MCF 10A (cell line): ENCODE measurements at regions not wholly inside any gene's neighbourhood (a gene's known extent, or its start where the extent isn't known, plus 50 kb on each side); places are given as distances from the start of the nearest gene placed in this dataset.

ENCODE experiments used
- BruUV-seq: library from RNA; stranded (reverse); fragments of 400-500 nt; replicated peaks from 2 replicates; lab custom pipeline; 2021; lab: Mats Ljungman, UMichigan
- CTCF ChIA-PET: fragments of 300-600 bp; sonication (Branson Sonifier 250); formaldehyde crosslinking; extraction: SDS; loops from one replicate; lab custom pipeline; 2021; ENCODE audit warnings: antibody characterized with exemption, inconsistent platforms; lab: Yijun Ruan, JAX
- POLR2A ChIA-PET: fragments of 300-600, 350-650 bp; sonication (Branson Sonifier 250); formaldehyde crosslinking; extraction: SDS; loops from one replicate; lab custom pipeline; 2020; ENCODE audit warnings: antibody characterized with exemption, inconsistent platforms; lab: Yijun Ruan, JAX
- DNase-seq: peaks from one replicate; pipeline ENCODE4 v3.0.0-alpha.2; 2018; ENCODE audit not compliant: unreplicated experiment
- H3K27ac Mint-ChIP-seq: one replicate; pipeline ENCODE4 v1.8.0; 2022; ENCODE audit warnings: mild to moderate bottlenecking, low read depth, mixed read lengths; ENCODE audit not compliant: unreplicated experiment
- H3K27me3 Mint-ChIP-seq: one replicate; pipeline ENCODE4 v1.8.0; 2022; ENCODE audit warnings: mixed read lengths; ENCODE audit not compliant: insufficient read depth, unreplicated experiment
- H3K36me3 Mint-ChIP-seq: one replicate; pipeline ENCODE4 v1.8.0; 2022; ENCODE audit warnings: mild to moderate bottlenecking, moderate library complexity, mixed read lengths; ENCODE audit not compliant: insufficient read depth, unreplicated experiment
- H3K4me1 Mint-ChIP-seq: one replicate; pipeline ENCODE4 v1.8.0; 2022; ENCODE audit warnings: mixed read lengths; ENCODE audit not compliant: insufficient read depth, unreplicated experiment
- H3K4me3 Mint-ChIP-seq: one replicate; pipeline ENCODE4 v1.8.0; 2022; ENCODE audit warnings: mild to moderate bottlenecking, moderate library complexity, mixed read lengths; ENCODE audit not compliant: unreplicated experiment
- H3K9me3 Mint-ChIP-seq: one replicate; pipeline ENCODE4 v1.8.0; 2022; ENCODE audit warnings: mixed read lengths; ENCODE audit not compliant: unreplicated experiment
- CTCF ChIP-seq: fragments of 200-600 bp; IDR thresholded peaks from one replicate; pipeline ENCODE4 v1.8.0; 2022; ENCODE audit warnings: antibody characterized with exemption, mild to moderate bottlenecking; ENCODE audit not compliant: unreplicated experiment
- intact Hi-C: fragments of 100-400 bp; cut with micrococcal nuclease; formaldehyde crosslinking; loops from 2 replicates; pipeline ENCODE4 v1.14.1; 2022

DNA sequence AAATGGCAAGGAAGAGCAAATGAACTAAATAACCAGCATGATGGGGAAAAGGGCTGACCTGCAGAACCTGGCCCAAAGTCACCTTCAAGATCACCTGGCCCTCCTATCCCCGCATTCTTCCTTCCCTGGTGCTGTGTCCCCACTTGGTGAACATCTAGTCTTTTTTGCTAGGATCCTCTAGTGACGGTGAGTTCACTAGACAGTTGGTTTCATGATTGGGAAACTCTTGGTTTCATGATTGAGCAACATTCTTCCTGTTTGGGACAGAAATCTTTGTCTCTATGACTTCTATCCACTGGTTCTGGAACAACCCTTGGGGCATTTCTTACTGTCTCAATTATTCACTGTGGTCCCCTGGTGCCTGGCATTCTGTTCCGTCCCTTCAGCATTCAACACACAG lies 50.2 kb upstream of the DAB2IP start:
- no peaks in the 10 kb centered on the region for H3K36me3 Mint-ChIP-seq
- intact Hi-C loops: loop anchor here (10.0 kb wide), 1 partner anchor 46 kb away; no protein-coding TSS in a partner anchor

More for the DNA sequence above, 50.2 kb upstream of the DAB2IP start:
- peak; percentile 91 for DNase-seq
- Mint-ChIP-seq H3K4me3 (no peak overlapping the region), H3K27ac (peak overlapping the region; percentile 70), H3K4me1 (peaks cover 11% of the 10 kb centered on the region), H3K9me3 (peaks cover 6% of the 10 kb centered on the region), H3K27me3 (peaks cover 11% of the 10 kb centered on the region)
- CTCF ChIA-PET: interaction anchor here (1.5 to 1.6 kb wide), 2 partner anchors 9 to 55 kb away, joined by 5 to 6 read pairs; no protein-coding TSS in a partner anchor
- BruUV-seq: no TSS peak
- POLR2A ChIA-PET: interaction anchor here (0.6 to 2.2 kb wide), 2 partner anchors 8 to 1124 kb away, joined by 3 to 17 read pairs; no protein-coding TSS in a partner anchor
- TF ChIP-seq CTCF: no peak
